ENCODE measurements at regions not wholly inside any gene's neighbourhood (a gene's known extent, or its start where the extent isn't known, plus 50 kb on each side); places are given as distances from the start of the nearest gene placed in this dataset.
"Not testable (repeated sequence)": the region's sequence is repeated elsewhere in the genome, so short reads cannot be mapped to it uniquely, and the experiment has no call there.

DNA sequence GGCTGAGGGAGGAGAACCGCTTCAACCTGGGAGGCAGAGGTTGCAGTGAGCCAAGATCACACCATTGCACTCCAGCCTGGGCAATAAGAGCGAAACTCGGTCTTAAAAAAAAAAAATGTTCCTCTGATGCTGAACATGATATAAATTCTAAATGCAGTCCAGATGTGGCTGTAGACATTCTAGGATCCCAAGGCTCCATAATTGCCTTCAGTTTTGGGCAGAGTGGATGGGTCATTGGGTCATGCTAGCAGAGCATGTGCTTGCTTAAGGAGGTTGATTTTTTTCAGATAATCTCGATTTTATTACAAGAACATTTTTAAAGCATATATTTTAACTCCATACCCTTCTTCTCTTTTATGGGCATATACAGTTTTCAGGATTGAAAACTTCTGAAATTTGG lies 112.0 kb downstream of the UTRN start:
- DNase-seq, result no peak

- DNase-seq, result no peak
Measured at GRCh38 chr6:144400321-144400720, 115.2 kb downstream of the UTRN start.

- no peak for DNase-seq
Measured at GRCh38 chr6:144401736-144402733, 116.9 kb downstream of the UTRN start.

GRCh38 chr6:144402750-144403149 lies 117.6 kb downstream of the UTRN start:
- DNase-seq, result no peak

DNA sequence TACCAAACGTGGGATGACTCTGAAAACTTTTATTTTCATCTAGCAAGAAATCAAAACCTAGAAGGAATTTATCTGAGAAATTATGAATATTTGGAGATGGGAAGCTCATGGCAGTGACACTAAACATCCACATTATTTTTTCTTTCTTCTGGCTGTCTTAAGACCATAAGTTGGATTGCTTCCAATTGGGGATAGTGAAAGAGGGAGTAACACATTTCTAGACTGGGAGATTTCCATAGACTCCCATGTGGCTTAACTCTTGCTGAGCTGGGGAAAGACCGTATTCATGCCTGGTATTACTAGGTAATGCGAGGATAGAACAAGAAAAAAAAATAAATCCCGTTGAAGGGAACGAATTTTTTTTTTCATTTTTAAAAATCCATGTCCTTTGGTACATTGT lies 120.0 kb downstream of the UTRN start:
- DNase-seq, result no peak

- DNase-seq, result no peak
Measured at GRCh38 chr6:144406796-144407195, 121.7 kb downstream of the UTRN start.

GRCh38 chr6:144408161-144408560 lies 123.0 kb downstream of the UTRN start:
- DNase-seq, result no peak

GRCh38 chr6:144410059-144410458 lies 124.9 kb downstream of the UTRN start:
- no peak for DNase-seq

DNA sequence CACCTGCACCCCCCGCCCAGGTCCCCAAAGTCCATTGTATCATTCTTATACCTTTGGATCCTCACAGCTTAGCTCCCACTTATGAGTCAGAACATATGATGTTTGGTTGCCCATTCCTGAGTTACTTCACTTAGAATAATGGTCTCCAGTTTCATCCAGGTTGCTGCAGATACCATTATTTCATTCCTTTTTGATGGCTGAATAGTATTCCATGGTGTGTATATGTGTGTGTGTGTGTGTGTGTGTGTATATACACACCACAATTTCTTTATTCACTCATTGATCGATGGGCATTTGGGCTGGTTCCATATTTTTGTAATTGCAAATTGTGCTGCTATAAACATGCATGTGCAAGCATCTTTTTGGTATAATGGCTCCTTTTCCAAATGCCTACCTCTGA lies 125.4 kb downstream of the UTRN start:
- not testable (repeated sequence) for DNase-seq

DNA sequence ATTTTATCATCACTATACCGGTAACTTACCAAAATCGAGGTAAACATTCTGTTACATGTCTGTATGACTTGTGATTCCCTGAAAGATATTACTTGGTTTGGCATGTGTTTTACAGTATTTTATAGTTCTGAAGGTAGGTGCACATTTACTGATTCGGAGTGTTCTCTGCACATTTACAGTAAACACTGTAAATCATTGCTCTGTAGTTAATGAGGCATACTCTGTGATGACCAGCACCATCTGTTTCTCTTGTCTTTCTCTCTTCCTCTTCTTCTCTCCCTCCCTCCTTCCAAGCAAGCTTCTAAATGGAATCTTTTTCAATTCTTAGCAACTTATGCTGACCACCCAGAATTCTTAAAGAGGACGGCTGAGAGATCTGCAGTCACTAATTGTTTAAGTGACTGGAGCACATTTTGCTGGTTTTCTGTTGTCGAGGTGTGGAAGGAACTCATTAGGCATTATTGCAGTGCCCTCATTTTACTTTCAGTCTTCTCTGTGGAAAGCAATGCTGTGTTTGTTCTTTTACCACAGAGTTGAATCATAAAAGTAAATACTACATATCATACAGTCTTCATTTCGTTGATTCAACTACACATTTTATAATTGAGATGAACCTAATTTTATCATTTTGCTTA lies 126.5 kb downstream of the UTRN start:
- DNase-seq, result no peak

- no peak for DNase-seq
Measured at GRCh38 chr6:144413418-144413817, 128.3 kb downstream of the UTRN start.

DNA sequence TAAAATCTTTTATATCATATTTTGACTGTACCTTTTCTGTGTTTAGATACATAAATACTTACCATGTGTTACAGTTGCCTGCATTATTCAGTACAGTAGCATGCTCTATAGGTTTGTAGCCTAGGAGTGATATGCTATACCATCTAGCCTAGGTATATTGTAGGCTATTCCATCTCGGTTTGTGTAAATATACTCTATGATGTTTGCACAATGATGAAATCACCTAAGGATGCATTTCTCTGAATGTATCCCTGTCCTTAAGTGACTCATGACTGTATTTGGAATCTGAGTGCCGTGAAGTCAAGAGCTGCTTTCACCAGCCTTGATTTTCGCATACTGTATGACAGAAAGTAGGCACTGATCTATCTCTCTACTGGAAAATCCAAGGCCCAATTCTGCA lies 129.9 kb downstream of the UTRN start:
- no peak for DNase-seq

GRCh38 chr6:144415835-144416237 lies 130.7 kb downstream of the UTRN start:
- DNase-seq, result no peak

DNA sequence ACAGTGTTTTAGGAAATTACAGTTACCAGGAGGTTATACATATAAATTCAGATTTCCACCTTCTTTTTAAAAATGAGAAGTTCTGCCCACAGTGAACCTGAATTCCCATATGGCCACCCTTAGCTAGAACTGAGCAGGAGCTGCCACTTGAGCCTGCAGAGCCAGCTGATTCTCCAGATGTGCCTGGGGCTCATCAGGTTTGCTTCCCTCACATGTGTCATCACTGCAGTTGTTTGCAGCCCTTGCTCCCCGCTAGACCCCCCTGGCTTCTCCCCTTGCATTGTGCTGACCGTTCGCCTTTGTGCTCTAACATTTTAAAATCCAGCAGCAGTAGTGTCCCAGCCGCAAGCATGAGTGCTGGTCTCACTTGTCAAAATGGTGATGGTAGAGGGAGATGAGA lies 131.1 kb downstream of the UTRN start:
- no peak for DNase-seq

DNA sequence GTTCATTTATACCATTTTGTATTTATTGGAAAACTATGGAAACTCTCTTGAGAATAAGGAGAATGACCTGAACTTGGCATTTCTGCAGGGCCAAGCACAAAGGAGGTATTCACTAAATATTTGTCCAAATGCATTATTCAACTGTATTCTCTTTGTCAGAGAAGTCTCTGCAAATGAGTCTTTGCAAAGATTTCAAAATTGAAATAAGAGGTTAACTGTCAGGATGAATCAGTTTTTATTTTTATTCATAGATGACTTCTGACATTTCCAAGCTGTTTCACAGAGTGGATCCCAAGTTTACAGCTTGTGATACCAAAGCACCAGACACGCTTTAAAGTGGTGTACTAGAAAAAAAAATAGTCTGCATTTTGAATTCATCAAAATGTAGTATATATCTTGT lies 131.6 kb downstream of the UTRN start:
- DNase-seq, result no peak

- DNase-seq, result no peak
Measured at GRCh38 chr6:144417681-144418080, 132.5 kb downstream of the UTRN start.

DNA sequence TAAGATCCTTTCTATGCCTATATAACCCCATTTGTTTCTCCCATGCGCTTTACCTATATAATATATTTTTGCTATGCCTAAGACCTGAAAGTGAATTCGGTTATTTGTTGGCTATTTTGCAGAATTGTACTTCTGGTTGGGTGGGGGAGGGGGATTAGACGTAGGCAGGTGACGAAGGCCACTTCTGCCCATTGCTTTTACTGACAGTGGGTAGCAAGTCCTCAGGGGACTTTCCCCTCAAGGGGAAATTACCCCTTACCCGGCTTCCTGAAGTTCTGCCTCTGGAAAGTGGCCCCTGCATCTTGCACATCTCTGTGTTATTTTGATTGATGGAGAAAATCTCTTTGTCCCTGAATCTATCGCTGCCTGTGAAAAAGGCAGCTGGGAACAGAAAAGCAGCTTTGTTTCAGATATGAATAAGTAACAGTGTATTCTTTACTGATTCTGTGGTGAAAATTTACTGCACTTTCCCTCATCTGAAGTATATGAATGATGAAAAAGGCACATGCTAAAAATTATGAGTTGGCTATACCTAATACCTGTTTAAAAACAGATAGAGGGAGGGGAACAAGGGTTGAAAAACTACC lies 133.9 kb downstream of the UTRN start:
- DNase-seq, result no peak

- DNase-seq, result no peak
Measured at GRCh38 chr6:144423167-144423566, 138.0 kb downstream of the UTRN start.

GRCh38 chr6:144429753-144430152 lies 144.6 kb downstream of the UTRN start:
- DNase-seq, result no peak

GRCh38 chr6:144433446-144433845 lies 148.3 kb downstream of the UTRN start:
- not testable (repeated sequence) for DNase-seq

DNA sequence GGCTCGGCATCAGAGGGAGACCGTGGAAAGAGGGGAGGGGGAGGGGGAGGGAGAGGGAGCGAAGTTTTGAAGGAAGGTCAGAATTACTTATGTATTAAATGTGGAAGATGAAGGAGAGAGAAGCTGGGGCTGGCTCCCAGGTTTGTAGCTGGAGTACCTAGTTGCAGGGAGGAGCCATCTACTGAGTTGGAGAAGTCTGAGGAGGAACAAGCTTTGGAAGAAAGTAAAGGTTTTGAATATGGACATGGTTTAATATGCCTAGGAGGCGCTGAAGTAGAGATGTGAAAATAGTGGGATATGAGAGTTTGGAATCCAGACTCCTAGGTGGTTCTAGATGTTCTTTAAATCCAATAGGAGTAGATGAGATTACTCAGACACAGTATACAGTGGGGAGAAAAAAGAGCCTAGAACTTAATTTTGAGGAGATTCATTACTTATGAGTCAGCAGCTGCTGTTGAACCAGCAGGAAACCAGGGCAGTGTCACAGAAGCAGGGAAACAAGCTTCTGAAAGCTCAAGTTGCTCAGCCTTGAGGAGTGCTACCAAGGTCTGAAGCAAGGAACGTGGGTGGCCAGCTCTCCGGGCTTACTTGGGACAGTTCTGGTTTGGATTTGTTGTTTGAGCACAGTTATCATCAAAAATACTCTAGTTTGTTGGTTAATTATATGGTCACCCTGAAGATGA lies 149.3 kb downstream of the UTRN start:
- no peak for DNase-seq

DNA sequence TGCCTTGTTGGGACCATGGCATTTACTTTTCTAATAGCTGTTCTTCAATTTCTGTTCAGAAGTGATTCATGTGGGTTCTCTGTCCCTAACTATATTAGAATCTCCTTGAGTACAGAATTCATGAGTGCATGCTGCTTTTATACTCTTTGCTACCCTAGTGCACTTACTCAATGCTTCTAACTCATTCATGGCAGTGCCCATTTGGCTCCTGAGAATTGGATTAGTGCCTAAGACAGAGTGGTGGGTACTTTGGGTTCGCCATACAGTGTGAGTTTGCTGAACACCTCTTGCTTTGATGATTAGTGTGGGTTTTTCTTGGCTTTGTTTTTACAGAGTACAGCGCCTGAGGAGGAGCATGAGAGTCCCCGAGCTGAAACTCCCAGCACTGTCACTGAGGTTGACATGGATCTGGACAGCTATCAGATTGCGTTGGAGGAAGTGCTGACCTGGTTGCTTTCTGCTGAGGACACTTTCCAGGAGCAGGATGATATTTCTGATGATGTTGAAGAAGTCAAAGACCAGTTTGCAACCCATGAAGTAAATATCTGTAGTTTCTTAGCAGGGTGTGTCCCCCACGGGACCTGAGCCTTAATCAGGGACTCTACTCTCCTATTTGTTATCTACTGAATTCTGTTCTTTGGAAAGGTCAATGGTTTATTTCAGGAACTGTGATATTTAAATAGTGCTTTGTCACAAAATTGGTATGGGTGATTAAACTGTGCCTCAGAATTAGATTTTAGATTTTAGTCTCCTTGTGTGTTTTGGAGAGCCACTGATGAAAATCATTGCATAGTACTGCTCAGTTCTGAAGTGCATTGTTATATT lies 150.7 kb downstream of the UTRN start:
- DNase-seq, result no peak
